Kidney epithelial cell (primary cell): ENCODE measurements at regions not wholly inside any gene's neighbourhood (a gene's known extent, or its start where the extent isn't known, plus 50 kb on each side); places are given as distances from the start of the nearest gene placed in this dataset.
A peak's percentile ranks its signal among the peaks of the same experiment; 100 is the strongest.

ENCODE experiments used
- DNase-seq: peaks from one replicate; pipeline ENCODE4 v3.0.0-alpha.2; 2010; ENCODE audit warnings: low read depth
- H3K27me3 ChIP-seq: 2 replicates; pipeline ENCODE4 v1.6.0; 2011; ENCODE audit warnings: low read length; ENCODE audit not compliant: control insufficient read depth, insufficient read depth
- H3K36me3 ChIP-seq: 2 replicates; pipeline ENCODE4 v1.5.1; 2011; ENCODE audit warnings: low read length; ENCODE audit not compliant: control insufficient read depth, insufficient read depth
- H3K4me3 ChIP-seq: 2 replicates; pipeline ENCODE4 v1.5.1; 2011; ENCODE audit warnings: low read depth, mild to moderate bottlenecking, control low read depth, low read length
- CTCF ChIP-seq: IDR thresholded peaks from 2 replicates; pipeline ENCODE4 v1.5.1; 2011; ENCODE audit warnings: mild to moderate bottlenecking, moderate library complexity, low read length, control low read depth, inconsistent platforms; ENCODE audit not compliant: insufficient read depth, poor library complexity, severe bottlenecking

GRCh38 chr2:120452131-120452530, 106.2 kb downstream of the INHBB start:
- no peaks in the 10 kb centered on the region for H3K36me3 ChIP-seq
- H3K4me3 ChIP-seq = no peak overlapping the region
- no peak for DNase-seq
- H3K27me3 ChIP-seq = no peaks in the 10 kb centered on the region
- TF ChIP-seq CTCF = no peak

- no peak overlapping the region for H3K4me3 ChIP-seq
- no peaks in the 10 kb centered on the region for H3K27me3 ChIP-seq
- TF ChIP-seq CTCF = no peak
- DNase-seq = no peak
- H3K36me3 ChIP-seq = no peaks in the 10 kb centered on the region
These were observed 107.2 kb downstream of the INHBB start for GRCh38 chr2:120452945-120453634.

- Histone ChIP-seq H3K36me3 (no peaks in the 10 kb centered on the region), H3K27me3 (no peaks in the 10 kb centered on the region), H3K4me3 (no peak overlapping the region)
- TF ChIP-seq CTCF = no peak
- DNase-seq = peak; percentile 23
These were observed 107.7 kb downstream of the INHBB start for GRCh38 chr2:120453635-120453998.

DNA sequence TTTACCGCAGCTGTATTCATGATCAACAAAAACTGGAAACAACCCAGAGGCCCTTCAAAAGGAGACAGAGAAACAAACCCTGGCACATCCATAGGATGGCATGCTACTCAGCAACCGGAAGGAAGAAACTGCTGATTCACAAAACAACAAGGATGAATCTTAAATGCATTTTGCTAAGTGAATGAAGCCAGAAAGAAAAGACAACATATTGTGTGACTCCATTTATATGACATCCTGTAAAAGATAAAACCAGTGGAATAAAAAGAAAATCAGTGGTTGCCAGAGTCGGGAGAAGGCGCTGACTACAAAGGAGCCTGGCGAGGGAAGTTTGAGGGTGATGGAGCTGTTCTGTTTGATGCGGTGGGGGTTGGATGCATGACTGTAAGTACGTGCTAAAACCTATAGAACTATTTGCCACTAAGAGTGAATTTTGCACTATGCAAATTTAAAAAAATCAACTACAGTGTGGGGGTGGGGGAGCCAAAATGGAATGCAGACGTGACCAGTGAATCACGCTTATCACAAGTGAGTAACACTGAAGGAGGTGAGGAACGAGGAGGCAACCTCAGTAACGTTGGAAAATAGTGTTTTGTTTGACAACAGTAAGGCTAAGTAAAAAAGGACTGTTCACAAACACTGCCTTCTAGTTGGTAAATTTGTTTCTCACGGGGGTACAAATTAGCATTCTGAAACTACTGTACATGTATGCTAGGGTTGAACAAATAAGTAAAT, 108.9 kb downstream of the INHBB start:
- Histone ChIP-seq H3K4me3 (no peak overlapping the region), H3K36me3 (no peaks in the 10 kb centered on the region), H3K27me3 (no peaks in the 10 kb centered on the region)
- no peak for TF ChIP-seq CTCF
- DNase-seq = no peak

- H3K4me3 ChIP-seq = no peak overlapping the region
- no peak for DNase-seq
- H3K36me3 ChIP-seq = no peaks in the 10 kb centered on the region
- H3K27me3 ChIP-seq = no peaks in the 10 kb centered on the region
- TF ChIP-seq CTCF = no peak
These were observed 109.5 kb downstream of the INHBB start for GRCh38 chr2:120455390-120455789.
